ENCODE measurements at regions not wholly inside any gene's neighbourhood (a gene's known extent, or its start where the extent isn't known, plus 50 kb on each side); places are given as distances from the start of the nearest gene placed in this dataset.

GRCh38 chr6:16855460-16855859 is 94.2 kb upstream of the ATXN1 start:
- Mint-ChIP-seq H3K4me1 (ENCODE audit: low read depth) (peaks cover 10% of the 10 kb centered on the region), H3K27me3 (peaks cover 29% of the 10 kb centered on the region), H3K9me3 (no peaks in the 10 kb centered on the region), H3K27ac (no peak overlapping the region), H3K36me3 (ENCODE audit: low read depth) (no peaks in the 10 kb centered on the region), H3K4me3 (no peak overlapping the region)

GRCh38 chr6:16854986-16855385 is 93.7 kb upstream of the ATXN1 start:
- H3K9me3 Mint-ChIP-seq, result no peaks in the 10 kb centered on the region
- H3K4me3 Mint-ChIP-seq, result no peak overlapping the region
- peaks cover 12% of the 10 kb centered on the region for H3K4me1 Mint-ChIP-seq (ENCODE audit: low read depth)
- H3K36me3 Mint-ChIP-seq (ENCODE audit: low read depth), result no peaks in the 10 kb centered on the region
- H3K27ac Mint-ChIP-seq, result no peak overlapping the region
- H3K27me3 Mint-ChIP-seq, result peaks cover 30% of the 10 kb centered on the region

GRCh38 chr6:16852671-16853070 is 91.4 kb upstream of the ATXN1 start:
- Mint-ChIP-seq H3K27ac (no peak overlapping the region), H3K36me3 (ENCODE audit: low read depth) (no peaks in the 10 kb centered on the region), H3K9me3 (no peaks in the 10 kb centered on the region), H3K27me3 (peaks cover 41% of the 10 kb centered on the region), H3K4me3 (no peak overlapping the region), H3K4me1 (ENCODE audit: low read depth) (peaks cover 20% of the 10 kb centered on the region)

GRCh38 chr6:16851758-16852157 is 90.5 kb upstream of the ATXN1 start:
- H3K27me3 Mint-ChIP-seq, result peaks cover 39% of the 10 kb centered on the region
- no peak overlapping the region for H3K4me3 Mint-ChIP-seq
- no peaks in the 10 kb centered on the region for H3K36me3 Mint-ChIP-seq (ENCODE audit: low read depth)
- peaks cover 20% of the 10 kb centered on the region for H3K4me1 Mint-ChIP-seq (ENCODE audit: low read depth)
- no peaks in the 10 kb centered on the region for H3K9me3 Mint-ChIP-seq
- H3K27ac Mint-ChIP-seq, result no peak overlapping the region

- Mint-ChIP-seq H3K4me3 (no peak overlapping the region), H3K4me1 (ENCODE audit: low read depth) (peaks cover 20% of the 10 kb centered on the region), H3K27ac (no peak overlapping the region), H3K27me3 (peaks cover 39% of the 10 kb centered on the region), H3K36me3 (ENCODE audit: low read depth) (no peaks in the 10 kb centered on the region), H3K9me3 (no peaks in the 10 kb centered on the region)
Observed at GRCh38 chr6:16851044-16851540, 89.8 kb upstream of the ATXN1 start.

GRCh38 chr6:16850681-16851026 is 89.4 kb upstream of the ATXN1 start:
- peaks cover 20% of the 10 kb centered on the region for H3K4me1 Mint-ChIP-seq (ENCODE audit: low read depth)
- H3K36me3 Mint-ChIP-seq (ENCODE audit: low read depth), result no peaks in the 10 kb centered on the region
- peaks cover 39% of the 10 kb centered on the region for H3K27me3 Mint-ChIP-seq
- H3K27ac Mint-ChIP-seq, result no peak overlapping the region
- H3K4me3 Mint-ChIP-seq, result no peak overlapping the region
- H3K9me3 Mint-ChIP-seq, result no peaks in the 10 kb centered on the region

- Mint-ChIP-seq H3K4me3 (no peak overlapping the region), H3K27ac (no peak overlapping the region)
Observed at GRCh38 chr6:16849988-16850680, 88.9 kb upstream of the ATXN1 start.

GRCh38 chr6:16849280-16849987 is 88.2 kb upstream of the ATXN1 start:
- Mint-ChIP-seq H3K4me1 (ENCODE audit: low read depth) (peaks cover 20% of the 10 kb centered on the region), H3K4me3 (no peak overlapping the region), H3K27ac (no peak overlapping the region), H3K36me3 (ENCODE audit: low read depth) (no peaks in the 10 kb centered on the region), H3K27me3 (peaks cover 36% of the 10 kb centered on the region), H3K9me3 (no peaks in the 10 kb centered on the region)

More at GRCh38 chr6:16849988-16850680, 88.9 kb upstream of the ATXN1 start:
- H3K27me3 Mint-ChIP-seq, result peaks cover 36% of the 10 kb centered on the region
- no peaks in the 10 kb centered on the region for H3K9me3 Mint-ChIP-seq
- H3K36me3 Mint-ChIP-seq (ENCODE audit: low read depth), result no peaks in the 10 kb centered on the region
- peaks cover 20% of the 10 kb centered on the region for H3K4me1 Mint-ChIP-seq (ENCODE audit: low read depth)

- H3K27me3 Mint-ChIP-seq, result peaks cover 30% of the 10 kb centered on the region
- H3K4me3 Mint-ChIP-seq, result no peak overlapping the region
- H3K4me1 Mint-ChIP-seq (ENCODE audit: low read depth), result peaks cover 13% of the 10 kb centered on the region
- no peaks in the 10 kb centered on the region for H3K9me3 Mint-ChIP-seq
- H3K27ac Mint-ChIP-seq, result no peak overlapping the region
- no peaks in the 10 kb centered on the region for H3K36me3 Mint-ChIP-seq (ENCODE audit: low read depth)
Observed at GRCh38 chr6:16846399-16846778, 85.1 kb upstream of the ATXN1 start.

- no peak overlapping the region for H3K4me3 Mint-ChIP-seq
- H3K36me3 Mint-ChIP-seq (ENCODE audit: low read depth), result no peaks in the 10 kb centered on the region
- H3K4me1 Mint-ChIP-seq (ENCODE audit: low read depth), result peaks cover 13% of the 10 kb centered on the region
- no peak overlapping the region for H3K27ac Mint-ChIP-seq
- H3K9me3 Mint-ChIP-seq, result no peaks in the 10 kb centered on the region
- peaks cover 13% of the 10 kb centered on the region for H3K27me3 Mint-ChIP-seq
Observed at GRCh38 chr6:16844183-16844582, 82.9 kb upstream of the ATXN1 start.

- no peak overlapping the region for H3K27ac Mint-ChIP-seq
- H3K4me3 Mint-ChIP-seq, result no peak overlapping the region
- no peaks in the 10 kb centered on the region for H3K9me3 Mint-ChIP-seq
- H3K4me1 Mint-ChIP-seq (ENCODE audit: low read depth), result peaks cover 22% of the 10 kb centered on the region
- H3K27me3 Mint-ChIP-seq, result peaks cover 8% of the 10 kb centered on the region
- no peaks in the 10 kb centered on the region for H3K36me3 Mint-ChIP-seq (ENCODE audit: low read depth)
Observed at GRCh38 chr6:16842676-16843075, 81.4 kb upstream of the ATXN1 start.

GRCh38 chr6:16841241-16841640 is 80.0 kb upstream of the ATXN1 start:
- Mint-ChIP-seq H3K9me3 (no peaks in the 10 kb centered on the region), H3K4me1 (ENCODE audit: low read depth) (peaks cover 36% of the 10 kb centered on the region), H3K27me3 (peaks cover 8% of the 10 kb centered on the region), H3K36me3 (ENCODE audit: low read depth) (no peaks in the 10 kb centered on the region), H3K27ac (no peak overlapping the region), H3K4me3 (no peak overlapping the region)

- Mint-ChIP-seq H3K27me3 (peaks cover 8% of the 10 kb centered on the region), H3K9me3 (no peaks in the 10 kb centered on the region), H3K27ac (no peak overlapping the region), H3K4me1 (ENCODE audit: low read depth) (peaks cover 41% of the 10 kb centered on the region), H3K4me3 (no peak overlapping the region), H3K36me3 (ENCODE audit: low read depth) (no peaks in the 10 kb centered on the region)
Observed at GRCh38 chr6:16840725-16841124, 79.5 kb upstream of the ATXN1 start.

GRCh38 chr6:16840291-16840690 is 79.0 kb upstream of the ATXN1 start:
- Mint-ChIP-seq H3K36me3 (ENCODE audit: low read depth) (no peaks in the 10 kb centered on the region), H3K9me3 (no peaks in the 10 kb centered on the region), H3K27ac (peak overlapping the region; percentile 15), H3K27me3 (peaks cover 8% of the 10 kb centered on the region), H3K4me3 (no peak overlapping the region), H3K4me1 (ENCODE audit: low read depth) (peaks cover 41% of the 10 kb centered on the region)

GRCh38 chr6:16839631-16840179 is 78.4 kb upstream of the ATXN1 start:
- H3K9me3 Mint-ChIP-seq, result no peaks in the 10 kb centered on the region
- no peak overlapping the region for H3K4me3 Mint-ChIP-seq
- H3K36me3 Mint-ChIP-seq (ENCODE audit: low read depth), result no peaks in the 10 kb centered on the region
- peaks cover 8% of the 10 kb centered on the region for H3K27me3 Mint-ChIP-seq
- peaks cover 41% of the 10 kb centered on the region for H3K4me1 Mint-ChIP-seq (ENCODE audit: low read depth)
- H3K27ac Mint-ChIP-seq, result peak overlapping the region; percentile 15

Data from stimulated activated naive CD8-positive, alpha-beta T cell treated with anti-CD3 and anti-CD28 coated beads, Interleukin-15, Interleukin-2, amounts not matched to agents 100 ng/mL and 50 ng/mL, for 24 hours (primary cell).